IMR-90 (cell line): ENCODE measurements at regions not wholly inside any gene's neighbourhood (a gene's known extent, or its start where the extent isn't known, plus 50 kb on each side); places are given as distances from the start of the nearest gene placed in this dataset.

Experiments used
- ATAC-seq: fragments of 200-7000 bp; cut with Tn5 transposase; 2 replicates; pipeline ENCODE4 v1.9.1; 2020; ENCODE audit warnings: low read depth, mild to moderate bottlenecking, moderate library complexity
- BruUV-seq: library from RNA; stranded (reverse); fragments of 400-500 nt; replicated peaks from 2 replicates; lab custom pipeline; 2021; lab: Mats Ljungman, UMichigan
- CTCF ChIA-PET: fragments of 300-600 bp; formaldehyde crosslinking; extraction: SDS; loops from one replicate; lab custom pipeline; 2021; ENCODE audit warnings: antibody characterized with exemption; lab: Yijun Ruan, JAX
- POLR2A ChIA-PET: fragments of 300-600 bp; sonication (Branson Sonifier 250); formaldehyde crosslinking; loops from one replicate; lab custom pipeline; 2022; ENCODE audit warnings: antibody characterized with exemption; ENCODE audit not compliant: unreplicated experiment; lab: Charles Lee
- DNase-seq: peaks from one replicate; pipeline ENCODE4 v3.0.0; 2013
- H2AFZ ChIP-seq: replicated peaks from 2 replicates; pipeline ENCODE3; 2013; ENCODE audit warnings: low read length, mild to moderate bottlenecking; ENCODE audit not compliant: poor library complexity
- H2AK5ac ChIP-seq: 2 replicates; pipeline ENCODE4 v1.6.1; 2013; ENCODE audit warnings: low read depth, low read length, inconsistent platforms
- H2AK9ac ChIP-seq: replicated peaks from 2 replicates; pipeline ENCODE3; 2013; ENCODE audit warnings: mild to moderate bottlenecking, low read depth, low read length, moderate library complexity; ENCODE audit not compliant: poor library complexity
- H2BK120ac ChIP-seq: 2 replicates; pipeline ENCODE4 v1.6.1; 2013; ENCODE audit warnings: low read depth, low read length, inconsistent platforms
- H2BK15ac ChIP-seq: 3 replicates; pipeline ENCODE4 v1.6.1; 2013; ENCODE audit warnings: low read depth, low read length, inconsistent platforms
- H2BK20ac ChIP-seq: 2 replicates; pipeline ENCODE4 v1.6.1; 2013; ENCODE audit warnings: low read depth, mild to moderate bottlenecking, inconsistent platforms, low read length, moderate library complexity
- H2BK5ac ChIP-seq: 2 replicates; pipeline ENCODE4 v1.6.1; 2013; ENCODE audit warnings: mild to moderate bottlenecking, low read depth, low read length, inconsistent platforms; ENCODE audit not compliant: poor library complexity, severe bottlenecking
- H3K14ac ChIP-seq: replicated peaks from 2 replicates; pipeline ENCODE4 v1.6.1; 2013; ENCODE audit warnings: low read depth, low read length, inconsistent platforms
- H3K18ac ChIP-seq: 2 replicates; pipeline ENCODE4 v1.6.1; 2013; ENCODE audit warnings: low read depth, low read length, control low read depth
- H3K23ac ChIP-seq: 2 replicates; pipeline ENCODE4 v1.6.1; 2013; ENCODE audit warnings: low read depth, low read length, inconsistent platforms
- H3K27ac ChIP-seq: 2 replicates; pipeline ENCODE4 v1.5.1; 2013; ENCODE audit warnings: mild to moderate bottlenecking, control low read depth, low read length; ENCODE audit not compliant: insufficient read depth
- H3K27me3 ChIP-seq: 2 replicates; pipeline ENCODE4 v1.6.1; 2013; ENCODE audit warnings: low read length; ENCODE audit not compliant: control insufficient read depth, insufficient read depth
- H3K36me3 ChIP-seq: 2 replicates; pipeline ENCODE4 v1.6.1; 2013; ENCODE audit warnings: low read length, mixed read lengths; ENCODE audit not compliant: control insufficient read depth, insufficient read depth
- H3K4ac ChIP-seq: 2 replicates; pipeline ENCODE4 v1.6.1; 2013; ENCODE audit warnings: low read depth, low read length, inconsistent platforms
- H3K4me1 ChIP-seq: 2 replicates; pipeline ENCODE4 v1.6.1; 2013; ENCODE audit warnings: low read length, mixed read lengths; ENCODE audit not compliant: control insufficient read depth, insufficient read depth
- H3K4me2 ChIP-seq: 2 replicates; pipeline ENCODE4 v1.6.1; 2013; ENCODE audit warnings: low read depth, mild to moderate bottlenecking, control low read depth, low read length, moderate library complexity
- H3K4me3 ChIP-seq: 2 replicates; pipeline ENCODE4 v1.5.1; 2013; ENCODE audit warnings: low read depth, mild to moderate bottlenecking, control low read depth, low read length, moderate library complexity; ENCODE audit not compliant: insufficient read depth
- H3K56ac ChIP-seq: 2 replicates; pipeline ENCODE4 v1.6.1; 2013; ENCODE audit warnings: low read length, inconsistent platforms; ENCODE audit not compliant: insufficient read depth; ENCODE audit errors: extremely low read depth
- H3K79me1 ChIP-seq, 2 experiments: 2 replicates each; pipeline ENCODE4 v1.6.1; 2013; ENCODE audit warnings: low read length in 2 of 2, inconsistent platforms in 1 of 2, low read depth in 1 of 2
- H3K9ac ChIP-seq: 2 replicates; pipeline ENCODE4 v1.6.1; 2013; ENCODE audit warnings: low read depth, low read length, control low read depth
- H3K9me1 ChIP-seq: 2 replicates; pipeline ENCODE4 v1.6.1; 2013; ENCODE audit warnings: low read length, inconsistent platforms; ENCODE audit not compliant: insufficient read depth
- H3K9me3 ChIP-seq: 2 replicates; pipeline ENCODE4 v1.6.1; 2013; ENCODE audit warnings: low read length; ENCODE audit not compliant: control insufficient read depth, insufficient read depth
- H4K20me1 ChIP-seq: 2 replicates; pipeline ENCODE4 v1.6.1; 2013; ENCODE audit warnings: low read length, inconsistent platforms; ENCODE audit not compliant: insufficient read depth
- H4K5ac ChIP-seq: 2 replicates; pipeline ENCODE4 v1.6.1; 2013; ENCODE audit warnings: mild to moderate bottlenecking, low read depth, low read length, control low read depth
- H4K8ac ChIP-seq, 2 experiments: 2 replicates each; pipeline ENCODE4 v1.6.1; 2013; ENCODE audit warnings: low read depth in 2 of 2, low read length in 2 of 2, control low read depth in 1 of 2, inconsistent platforms in 1 of 2
- H4K91ac ChIP-seq: 2 replicates; pipeline ENCODE4 v1.6.1; 2013; ENCODE audit warnings: low read depth, low read length, inconsistent platforms; ENCODE audit not compliant: insufficient read depth
- BHLHE40 ChIP-seq: fragments of 150-350 bp; IDR thresholded peaks from 2 replicates; pipeline ENCODE4 v1.6.1; 2016; ENCODE audit warnings: mild to moderate bottlenecking, low read depth, low read length
- CEBPB ChIP-seq: IDR thresholded peaks from 2 replicates; pipeline ENCODE4 v1.6.1; 2012; ENCODE audit warnings: low read depth, low read length, improper control_type of control experiment
- CHD1 ChIP-seq: IDR thresholded peaks from 2 replicates; pipeline ENCODE4 v1.6.1; 2012; ENCODE audit warnings: low read depth, low read length, improper control_type of control experiment
- ELK1 ChIP-seq: fragments of 150-350 bp; IDR thresholded peaks from 2 replicates; pipeline ENCODE4 v1.6.1; 2016; ENCODE audit warnings: low read depth, mild to moderate bottlenecking, low read length, moderate library complexity, borderline replicate concordance
- FOS ChIP-seq: fragments of 150-350 bp; IDR thresholded peaks from 2 replicates; pipeline ENCODE4 v1.6.1; 2016; ENCODE audit warnings: low read depth, low read length
- MAFK ChIP-seq: IDR thresholded peaks from 2 replicates; pipeline ENCODE4 v1.6.1; 2012; ENCODE audit warnings: low read depth, low read length, improper control_type of control experiment
- MAZ ChIP-seq: IDR thresholded peaks from 2 replicates; pipeline ENCODE4 v1.6.1; 2012; ENCODE audit warnings: low read depth, mild to moderate bottlenecking, low read length, improper control_type of control experiment, moderate library complexity, borderline replicate concordance
- MXI1 ChIP-seq: IDR thresholded peaks from 2 replicates; pipeline ENCODE4 v1.6.1; 2012; ENCODE audit warnings: low read depth, mild to moderate bottlenecking, low read length, moderate library complexity, borderline replicate concordance
- NFE2L2 ChIP-seq: fragments of 150-350 bp; IDR thresholded peaks from 2 replicates; pipeline ENCODE4 v1.6.1; 2016; ENCODE audit warnings: low read depth, mild to moderate bottlenecking, low read length
- POLR2A ChIP-seq: IDR thresholded peaks from 2 replicates; pipeline ENCODE4 v1.6.1; 2012; ENCODE audit warnings: mild to moderate bottlenecking, low read depth, low read length
- RAD21 ChIP-seq: IDR thresholded peaks from 2 replicates; pipeline ENCODE4 v1.6.1; 2012; ENCODE audit warnings: low read length, improper control_type of control experiment
- RCOR1 ChIP-seq: IDR thresholded peaks from 2 replicates; pipeline ENCODE4 v1.6.1; 2012; ENCODE audit warnings: mild to moderate bottlenecking, low read length, improper control_type of control experiment; ENCODE audit not compliant: insufficient replicate concordance
- RFX5 ChIP-seq: IDR thresholded peaks from 2 replicates; pipeline ENCODE4 v1.8.0; 2012; ENCODE audit warnings: low read depth, mild to moderate bottlenecking, low read length, moderate library complexity
- SMC3 ChIP-seq: fragments of 150-350 bp; IDR thresholded peaks from 2 replicates; pipeline ENCODE4 v1.6.1; 2016; ENCODE audit warnings: low read depth, mild to moderate bottlenecking, antibody characterized with exemption, low read length, moderate library complexity
- WGBS, 2 experiments: methylation state at CpG; one replicate each; pipeline versions ENCODE4 v1.1.5 to v1.1.7; 2013; ENCODE audit warnings: missing lambda C conversion rate in 2 of 2; ENCODE audit not compliant: insufficient read length in 1 of 2; ENCODE audit errors: extremely low coverage in 2 of 2; 5-methylcytosine and 5-hydroxymethylcytosine counted together
- dilution Hi-C: fragments of 300-500 bp; cut with HindIII; formaldehyde crosslinking; loops from one replicate; pipeline ENCODE4 v1.14.3; 2018; ENCODE audit warnings: low sequenced_read_pairs; ENCODE audit not compliant: unreplicated experiment
- in situ Hi-C: fragments of 300-500 bp; cut with MboI; formaldehyde crosslinking; loops from 3 replicates; pipeline ENCODE4 v1.14.3; 2019; ENCODE audit warnings: low sequenced_read_pairs, inconsistent platforms, mixed read lengths
- intact Hi-C: fragments of 100-400 bp; cut with micrococcal nuclease; formaldehyde crosslinking; loops from 2 replicates; pipeline ENCODE4 v1.10.0; 2022
- TF ChIP-seq, protein P1 (sequence below): conservative IDR thresholded peaks from 2 replicates; pipeline ENCODE4 v1.5.1; 2012; ENCODE audit warnings: mild to moderate bottlenecking, low read depth, low read length, improper control_type of control experiment
- TF ChIP-seq, protein P2 (sequence below): fragments of 150-350 bp; IDR thresholded peaks from 2 replicates; pipeline ENCODE4 v1.6.1; 2017; ENCODE audit warnings: mild to moderate bottlenecking, antibody characterized with exemption, low read length, low read depth

GRCh38 chr2:19569300-19569791 lies 210.9 kb upstream of the OSR1 start:
- H2AK9ac ChIP-seq: no peak overlapping the region
- no peak overlapping the region for H3K23ac ChIP-seq
- H2AK5ac ChIP-seq: no peak overlapping the region
- peaks cover 1% of the 10 kb centered on the region; the same call in 1 of the 2 replicates for H3K4me1 ChIP-seq
- H3K36me3 ChIP-seq: no peaks in the 10 kb centered on the region
- no peak overlapping the region for H4K5ac ChIP-seq
- no peak overlapping the region for H3K27ac ChIP-seq
- no peak overlapping the region for H3K4me3 ChIP-seq
- H3K27me3 ChIP-seq: peaks cover 19% of the 10 kb centered on the region
- ATAC-seq (peak; percentile 32), DNase-seq (peak; percentile 16)
- H3K4ac ChIP-seq: no peak overlapping the region
- intact Hi-C loops (no loop called here), in situ Hi-C loops (no loop called here), dilution Hi-C loops (no loop called here)
- no peak overlapping the region for H4K8ac ChIP-seq
- H2BK20ac ChIP-seq: no peak overlapping the region
- H4K20me1 ChIP-seq: no peaks in the 10 kb centered on the region
- H2AFZ ChIP-seq: no peak overlapping the region
- no peak overlapping the region for H3K4me2 ChIP-seq
- no peak overlapping the region for H2BK120ac ChIP-seq
- no peak overlapping the region for H3K18ac ChIP-seq
- CTCF ChIA-PET: no interaction called here
- H2BK15ac ChIP-seq: no peak overlapping the region
- H4K91ac ChIP-seq: no peak overlapping the region
- BruUV-seq: no TSS peak
- no peak overlapping the region for H3K56ac ChIP-seq
- H3K9me3 ChIP-seq: no peaks in the 10 kb centered on the region
- H3K79me1 ChIP-seq: no peaks in the 10 kb centered on the region
- H3K14ac ChIP-seq: no peak overlapping the region
- POLR2A ChIA-PET: no interaction called here
- H2BK5ac ChIP-seq: no peak overlapping the region
- TF ChIP-seq RFX5: no peak
- no peak for TF ChIP-seq CEBPB
- no peak for TF ChIP-seq POLR2A
- no peak for TF ChIP-seq FOS
- TF ChIP-seq BHLHE40: no peak
- no peak for TF ChIP-seq ELK1
- TF ChIP-seq MAZ: no peak
- no peak for TF ChIP-seq MXI1
- no peak for TF ChIP-seq MAFK
- TF ChIP-seq SMC3: no peak
- TF ChIP-seq RAD21: no peak
- TF ChIP-seq, protein P1, sequence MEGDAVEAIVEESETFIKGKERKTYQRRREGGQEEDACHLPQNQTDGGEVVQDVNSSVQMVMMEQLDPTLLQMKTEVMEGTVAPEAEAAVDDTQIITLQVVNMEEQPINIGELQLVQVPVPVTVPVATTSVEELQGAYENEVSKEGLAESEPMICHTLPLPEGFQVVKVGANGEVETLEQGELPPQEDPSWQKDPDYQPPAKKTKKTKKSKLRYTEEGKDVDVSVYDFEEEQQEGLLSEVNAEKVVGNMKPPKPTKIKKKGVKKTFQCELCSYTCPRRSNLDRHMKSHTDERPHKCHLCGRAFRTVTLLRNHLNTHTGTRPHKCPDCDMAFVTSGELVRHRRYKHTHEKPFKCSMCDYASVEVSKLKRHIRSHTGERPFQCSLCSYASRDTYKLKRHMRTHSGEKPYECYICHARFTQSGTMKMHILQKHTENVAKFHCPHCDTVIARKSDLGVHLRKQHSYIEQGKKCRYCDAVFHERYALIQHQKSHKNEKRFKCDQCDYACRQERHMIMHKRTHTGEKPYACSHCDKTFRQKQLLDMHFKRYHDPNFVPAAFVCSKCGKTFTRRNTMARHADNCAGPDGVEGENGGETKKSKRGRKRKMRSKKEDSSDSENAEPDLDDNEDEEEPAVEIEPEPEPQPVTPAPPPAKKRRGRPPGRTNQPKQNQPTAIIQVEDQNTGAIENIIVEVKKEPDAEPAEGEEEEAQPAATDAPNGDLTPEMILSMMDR: no peak
- no peak for TF ChIP-seq RCOR1
- no peak for TF ChIP-seq CHD1
- TF ChIP-seq, protein P2, sequence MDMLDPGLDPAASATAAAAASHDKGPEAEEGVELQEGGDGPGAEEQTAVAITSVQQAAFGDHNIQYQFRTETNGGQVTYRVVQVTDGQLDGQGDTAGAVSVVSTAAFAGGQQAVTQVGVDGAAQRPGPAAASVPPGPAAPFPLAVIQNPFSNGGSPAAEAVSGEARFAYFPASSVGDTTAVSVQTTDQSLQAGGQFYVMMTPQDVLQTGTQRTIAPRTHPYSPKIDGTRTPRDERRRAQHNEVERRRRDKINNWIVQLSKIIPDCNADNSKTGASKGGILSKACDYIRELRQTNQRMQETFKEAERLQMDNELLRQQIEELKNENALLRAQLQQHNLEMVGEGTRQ: no peak
- no peak for TF ChIP-seq NFE2L2
- WGBS, 2 experiments: no CpG with 5 or more reads among the region's 3 CpGs
- H3K9ac ChIP-seq: no peak overlapping the region
- no peaks in the 10 kb centered on the region; the same call in 1 of the 2 replicates for H3K9me1 ChIP-seq
